GM18867 (cell line): ENCODE measurements at regions not wholly inside any gene's neighbourhood (a gene's known extent, or its start where the extent isn't known, plus 50 kb on each side); places are given as distances from the start of the nearest gene placed in this dataset.
"Not testable (repeated sequence)": the region's sequence is repeated elsewhere in the genome, so short reads cannot be mapped to it uniquely, and the experiment has no call there.

Experiments
- ATAC-seq: cut with Tn5 transposase; IDR thresholded peaks from one replicate; pipeline ENCODE4 v1.9.1; 2021; ENCODE audit warnings: mild to moderate bottlenecking, moderate library complexity; ENCODE audit not compliant: unreplicated experiment

DNA sequence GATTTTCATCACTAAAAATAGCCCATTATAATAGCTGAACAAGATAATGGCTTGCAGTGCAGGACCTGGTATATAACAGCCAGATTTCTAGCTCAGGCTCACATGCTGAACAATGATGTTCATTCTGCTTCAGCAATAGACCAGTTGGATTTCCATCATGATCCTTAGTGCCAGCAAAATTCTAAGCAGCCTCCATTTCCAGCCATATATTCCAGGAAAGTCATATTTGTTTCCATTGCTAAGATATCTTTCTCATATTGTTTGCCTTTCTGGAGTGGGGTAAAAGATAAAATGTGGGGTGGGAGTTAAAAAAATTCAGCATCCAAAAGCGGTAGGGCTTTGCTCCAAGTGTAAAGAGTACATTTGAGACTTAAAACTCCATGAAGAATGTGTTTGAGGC is 2344.1 kb downstream of the PCDH7 start:
- ATAC-seq, result no peak

DNA sequence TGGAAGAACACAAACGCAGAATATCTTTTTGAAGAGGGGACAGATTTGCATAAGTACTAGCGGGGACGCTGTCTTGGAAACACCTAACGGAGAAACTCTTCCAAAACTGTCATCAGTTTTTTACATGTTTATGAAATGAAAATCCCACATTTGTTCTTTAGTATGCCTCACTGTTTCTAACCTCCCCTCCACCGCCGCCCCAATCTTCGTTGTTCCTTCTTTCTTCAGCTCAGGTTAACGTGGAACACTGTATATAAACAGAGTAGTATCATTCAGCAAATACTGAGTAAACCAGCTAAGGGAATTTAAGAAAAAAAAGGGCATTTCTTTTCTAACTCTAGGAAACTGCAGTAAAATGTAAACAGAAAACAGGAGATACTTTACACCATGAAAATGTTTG is 2345.6 kb downstream of the PCDH7 start:
- ATAC-seq, result no peak

DNA sequence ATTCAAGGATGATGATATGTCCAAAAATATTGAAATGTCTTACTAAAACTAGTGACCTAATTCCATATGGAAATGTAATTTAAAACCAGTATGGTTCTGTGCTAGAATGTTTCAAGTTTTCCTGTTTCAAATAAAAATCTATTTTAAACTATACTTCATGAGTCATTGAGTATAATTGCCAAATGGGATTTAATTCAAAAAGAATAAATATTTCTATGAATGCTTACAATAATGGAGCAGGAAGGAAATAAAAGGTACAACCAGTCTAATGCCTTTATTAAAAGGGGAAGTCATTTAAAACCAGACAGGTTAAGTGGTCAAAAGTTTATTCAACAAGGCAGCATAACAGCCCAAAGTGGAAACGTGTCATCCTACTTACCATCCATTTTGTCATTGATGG is 2347.1 kb downstream of the PCDH7 start:
- no peak for ATAC-seq

DNA sequence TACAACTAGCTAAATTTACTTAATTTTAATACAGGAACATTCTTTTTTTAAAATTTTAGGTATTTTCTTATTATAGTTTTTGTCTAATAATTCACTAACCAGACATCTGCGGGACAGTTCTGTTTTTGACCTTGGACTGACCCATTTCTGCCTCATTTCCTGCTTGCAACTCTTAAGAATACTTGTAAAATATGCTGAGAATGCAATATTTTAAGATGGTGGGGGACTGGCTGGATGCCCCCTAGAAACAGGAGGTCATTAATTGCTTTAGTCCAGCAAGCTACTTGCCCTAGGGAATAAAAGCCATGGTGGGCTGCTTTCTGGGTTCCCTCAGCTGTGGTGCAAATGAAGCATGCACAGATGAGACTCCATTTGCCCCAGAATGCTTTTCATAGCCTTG is 2348.4 kb downstream of the PCDH7 start:
- ATAC-seq, result no peak

DNA sequence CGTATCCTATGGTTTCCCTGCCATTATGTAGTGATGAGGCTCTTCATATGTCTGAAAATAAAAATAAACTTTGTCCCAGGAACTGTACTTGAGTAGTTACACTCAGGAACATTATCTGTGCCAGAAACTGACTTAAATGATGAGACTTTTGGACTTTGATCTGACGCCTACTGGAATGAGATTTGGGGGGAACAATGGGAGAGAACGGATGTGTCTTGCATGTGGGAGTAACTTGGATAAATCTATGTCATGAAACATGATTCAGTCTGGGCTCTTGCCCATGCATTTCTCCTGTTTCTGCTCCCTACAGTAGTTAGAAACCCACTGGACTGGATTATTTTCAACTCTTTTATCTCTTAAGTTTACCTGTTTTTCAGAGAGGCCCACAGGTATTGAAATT is 2351.4 kb downstream of the PCDH7 start:
- no peak for ATAC-seq

DNA sequence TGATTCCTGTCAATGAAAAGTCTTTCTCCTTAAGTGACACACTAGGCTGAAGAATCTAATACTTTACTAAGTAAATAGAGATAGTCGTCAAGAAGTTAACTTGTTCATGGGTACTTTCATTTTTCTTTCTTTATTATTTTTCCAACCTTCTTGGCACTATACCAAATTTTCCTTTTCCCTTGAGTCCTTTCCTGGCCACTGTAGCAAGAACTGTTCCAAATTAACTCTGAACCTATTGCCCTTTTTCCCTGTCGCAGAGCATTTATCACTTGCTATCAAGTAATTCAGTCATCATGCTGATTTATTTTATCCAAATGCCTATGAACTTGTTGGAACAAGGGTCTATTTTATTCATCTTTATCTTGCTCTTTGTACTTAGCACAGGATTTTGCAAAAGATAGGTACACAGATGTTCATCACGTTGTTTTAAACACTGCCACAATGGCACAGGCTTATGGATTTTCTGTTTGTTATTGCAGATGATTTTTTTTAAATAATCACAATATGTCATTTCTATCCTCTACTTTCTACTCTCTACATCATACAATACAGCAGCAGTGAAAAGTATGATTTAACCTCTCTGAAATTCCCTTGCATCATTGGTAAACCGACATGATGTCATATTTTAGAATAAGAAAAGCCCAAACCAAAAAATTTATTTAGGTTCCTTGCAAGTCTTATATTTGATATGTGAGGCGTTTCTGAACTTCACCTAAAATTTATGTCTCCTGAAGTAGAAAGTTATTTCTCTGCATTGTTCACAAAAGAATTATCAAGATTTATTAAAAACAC is 2352.3 kb downstream of the PCDH7 start:
- ATAC-seq, result no peak

DNA sequence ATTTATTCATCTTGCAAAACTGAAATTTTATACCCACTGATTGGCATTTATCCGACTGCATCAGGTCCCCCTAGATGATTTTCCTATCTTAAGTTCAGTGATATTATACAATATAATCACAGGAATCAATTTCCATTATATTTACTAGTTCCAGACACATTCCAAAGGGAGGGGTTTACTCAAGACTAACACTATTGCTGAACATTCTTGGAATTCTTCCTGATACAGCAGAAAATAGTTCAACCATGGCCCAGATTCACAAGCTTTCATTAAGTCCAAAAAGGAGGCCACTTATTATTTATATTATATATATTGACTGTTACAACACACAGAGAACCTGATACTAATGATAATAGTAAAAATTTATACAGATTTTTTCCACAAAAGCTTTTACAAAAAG is 2353.6 kb downstream of the PCDH7 start:
- ATAC-seq, result no peak

DNA sequence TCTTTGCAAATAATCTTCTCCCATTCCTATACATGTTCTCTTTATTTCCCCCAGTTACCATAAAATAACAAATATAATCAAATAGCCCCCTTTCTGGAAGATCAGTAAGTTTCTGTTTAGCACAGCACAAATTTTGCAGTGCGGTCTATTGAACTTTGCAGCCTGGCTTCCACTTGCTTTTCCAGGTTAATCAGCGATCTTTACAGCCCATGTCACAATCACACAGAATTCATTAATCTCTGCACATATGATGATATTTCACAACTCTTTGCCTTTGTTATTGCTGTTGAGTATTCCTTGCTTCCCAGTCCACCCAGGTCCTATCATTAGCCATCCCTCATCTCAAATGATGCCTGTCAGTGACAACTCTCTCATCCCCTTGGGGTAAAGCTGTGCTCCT is 2358.0 kb downstream of the PCDH7 start:
- no peak for ATAC-seq

DNA sequence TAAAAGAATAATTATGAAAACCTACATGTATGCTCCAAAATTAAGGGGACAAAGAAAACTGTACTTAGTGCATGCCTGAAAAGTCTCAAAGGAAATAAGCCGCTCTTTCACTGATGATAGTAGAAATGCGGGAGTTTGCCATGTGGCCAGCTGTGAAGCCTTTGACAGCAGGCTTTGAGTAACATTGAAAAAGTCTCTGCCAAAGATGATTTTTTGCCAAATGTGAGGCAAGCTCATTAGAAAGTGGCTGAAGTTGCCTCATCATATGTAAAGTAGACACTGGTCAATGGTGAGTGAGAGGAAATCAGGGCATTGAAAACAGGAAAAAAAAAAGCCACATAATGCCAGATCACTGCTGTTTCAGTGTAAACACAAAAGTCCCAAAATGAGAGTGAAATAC is 2360.1 kb downstream of the PCDH7 start:
- ATAC-seq, result no peak

DNA sequence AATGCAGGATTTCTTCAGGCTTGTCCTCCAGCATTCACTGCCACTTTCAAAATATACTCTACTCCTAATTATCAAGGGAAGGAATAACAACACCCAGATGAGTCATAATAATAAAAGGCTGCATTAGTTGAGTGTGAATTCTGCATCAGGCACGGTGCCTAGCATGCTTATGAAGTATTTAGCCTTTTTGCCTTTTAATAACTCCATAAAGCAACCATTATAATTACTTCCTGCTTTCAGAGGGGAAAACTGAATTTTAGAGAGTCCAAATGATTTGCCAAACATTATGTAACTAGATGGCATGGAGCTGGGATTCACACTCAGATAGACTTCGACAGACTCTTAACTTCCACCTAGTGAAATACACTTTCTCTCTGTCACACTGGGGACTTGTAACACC is 2365.5 kb downstream of the PCDH7 start:
- ATAC-seq, result no peak

DNA sequence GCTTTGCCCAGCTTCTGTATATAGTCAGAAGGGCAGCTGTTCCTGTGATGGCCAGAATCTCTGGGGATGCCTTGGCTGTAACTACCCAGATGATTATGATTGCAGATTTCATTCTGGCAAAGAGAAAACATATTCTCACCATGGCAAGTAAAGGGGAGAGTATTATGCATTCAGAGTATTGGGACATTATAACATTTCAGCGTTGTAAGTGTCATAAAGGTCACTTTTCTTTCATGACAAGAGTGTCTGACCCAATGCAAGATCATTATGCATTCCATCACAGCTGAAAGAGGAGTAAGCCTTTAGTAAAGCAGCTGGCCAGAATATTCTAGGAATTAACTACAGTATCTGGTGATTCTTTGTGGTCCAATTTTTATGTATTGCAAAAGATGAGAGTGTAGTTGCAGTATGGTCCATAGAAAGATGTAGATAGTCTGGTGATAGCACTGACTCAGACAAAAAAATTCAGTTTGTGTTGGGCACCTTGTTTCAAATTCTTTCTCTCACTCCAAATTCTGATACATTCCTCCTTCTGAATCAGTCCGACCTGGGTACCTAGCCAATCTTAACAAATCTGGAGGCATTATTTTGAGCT is 2366.3 kb downstream of the PCDH7 start:
- ATAC-seq, result no peak

DNA sequence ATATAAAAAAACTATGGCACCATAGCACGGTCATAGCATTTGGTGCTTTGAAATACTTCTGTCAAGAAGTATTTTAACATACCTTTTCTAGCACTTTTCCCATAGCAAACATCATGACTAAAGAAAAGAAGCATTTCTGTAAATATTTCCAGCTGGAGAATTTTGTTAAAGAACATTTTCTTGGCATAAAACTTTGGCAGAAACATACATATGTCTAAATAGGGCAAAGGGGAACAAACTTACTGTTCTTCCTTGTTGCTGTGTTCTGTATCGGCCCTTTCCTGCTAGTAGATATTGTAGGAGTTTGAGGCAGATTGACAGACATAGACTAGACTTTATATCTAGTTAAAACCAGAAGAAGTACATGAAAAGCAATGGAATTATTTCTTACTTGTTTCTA is 2368.5 kb downstream of the PCDH7 start:
- no peak for ATAC-seq

DNA sequence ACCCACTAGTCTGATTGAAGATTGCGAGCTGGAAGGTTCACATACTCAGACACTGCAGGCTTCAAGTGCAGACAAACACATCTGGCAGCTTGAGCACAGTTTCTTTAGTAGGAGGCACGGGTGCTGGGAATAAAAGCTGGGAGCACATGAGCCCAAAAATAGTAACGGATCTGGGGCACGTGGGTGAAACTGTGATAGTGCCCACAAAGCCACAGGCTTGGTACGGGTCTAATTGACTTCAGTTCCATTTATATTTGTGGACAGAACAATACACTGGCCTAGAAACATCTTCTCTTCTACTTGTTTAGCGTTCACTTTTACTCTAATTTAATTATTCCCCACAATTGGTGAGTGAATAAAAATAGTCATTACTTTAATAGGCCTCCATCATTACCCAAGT is 2370.7 kb downstream of the PCDH7 start:
- ATAC-seq, result no peak

DNA sequence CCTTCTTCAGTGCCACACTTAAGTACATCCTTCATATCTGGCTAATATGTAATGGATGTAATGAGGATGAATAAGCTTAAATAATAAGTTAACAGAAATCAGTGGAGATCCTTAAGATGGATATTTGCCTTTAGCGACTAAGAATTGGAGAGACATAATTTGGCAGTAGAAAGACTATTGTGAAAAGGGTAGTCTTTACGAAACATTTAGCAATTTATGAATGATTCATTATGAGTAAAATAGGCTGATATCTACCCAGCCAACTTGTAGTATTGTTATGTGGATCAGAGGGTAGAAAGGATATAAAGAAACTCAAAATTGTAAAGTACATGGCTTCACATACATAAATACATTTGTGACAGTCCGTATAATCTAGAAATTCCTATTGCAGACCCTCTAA is 2371.8 kb downstream of the PCDH7 start:
- ATAC-seq, result no peak

DNA sequence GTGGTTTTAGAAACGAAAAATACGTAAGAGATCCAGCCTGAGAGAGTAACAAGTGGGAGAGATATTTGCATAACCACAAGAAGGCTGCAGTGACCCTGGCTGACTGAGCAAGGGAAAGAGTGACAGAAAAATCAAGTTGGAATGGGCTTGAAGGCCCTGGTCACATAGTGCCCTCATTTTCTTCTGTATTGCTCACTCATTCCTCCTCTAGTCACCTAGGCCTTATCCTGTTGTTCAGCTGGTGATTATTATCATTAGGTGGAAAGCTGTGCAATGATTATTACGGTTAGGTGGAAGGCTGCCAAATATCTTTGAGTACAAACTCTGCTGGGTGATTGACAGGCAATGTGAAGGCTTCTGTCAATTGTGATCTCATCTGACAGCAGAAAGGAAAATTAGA is 2384.1 kb downstream of the PCDH7 start:
- peak; percentile 89 for ATAC-seq

DNA sequence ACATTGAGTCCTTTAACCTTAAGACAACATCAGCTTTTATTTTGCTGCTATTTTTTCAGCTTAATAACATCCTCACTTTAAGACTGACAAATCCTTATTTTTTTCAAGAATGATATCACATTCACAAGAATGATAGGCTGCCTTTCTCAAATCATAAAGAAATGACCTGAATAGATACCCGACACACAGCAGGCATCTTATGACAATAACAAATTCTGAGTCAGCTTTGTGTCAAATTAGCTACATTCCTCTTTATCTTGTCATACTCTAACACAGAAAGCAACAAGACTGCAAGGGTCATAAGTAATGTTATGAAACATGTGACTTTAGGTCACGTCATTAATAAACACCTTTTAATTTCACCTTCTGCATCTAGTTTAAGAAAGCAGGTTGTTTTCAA is 2387.6 kb downstream of the PCDH7 start:
- ATAC-seq, result no peak

DNA sequence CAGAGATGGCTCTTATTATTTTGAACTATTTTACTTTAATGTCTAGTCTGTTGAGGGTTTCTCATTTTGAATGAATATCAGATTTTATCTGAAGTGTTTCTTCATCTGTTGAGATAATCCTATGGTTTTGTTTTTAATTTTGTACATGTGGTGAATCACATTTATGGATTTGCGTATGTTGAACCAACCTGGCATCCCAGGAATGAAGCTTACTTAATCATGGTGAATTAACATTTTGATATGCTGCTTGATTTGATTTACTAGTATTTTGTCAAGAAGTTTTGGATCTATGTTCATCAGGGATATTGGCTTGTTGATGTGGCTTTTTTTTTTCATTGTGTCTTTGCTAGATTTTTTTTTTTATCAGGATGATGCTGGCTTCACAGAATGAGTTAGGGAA is 2390.9 kb downstream of the PCDH7 start:
- no peak for ATAC-seq

DNA sequence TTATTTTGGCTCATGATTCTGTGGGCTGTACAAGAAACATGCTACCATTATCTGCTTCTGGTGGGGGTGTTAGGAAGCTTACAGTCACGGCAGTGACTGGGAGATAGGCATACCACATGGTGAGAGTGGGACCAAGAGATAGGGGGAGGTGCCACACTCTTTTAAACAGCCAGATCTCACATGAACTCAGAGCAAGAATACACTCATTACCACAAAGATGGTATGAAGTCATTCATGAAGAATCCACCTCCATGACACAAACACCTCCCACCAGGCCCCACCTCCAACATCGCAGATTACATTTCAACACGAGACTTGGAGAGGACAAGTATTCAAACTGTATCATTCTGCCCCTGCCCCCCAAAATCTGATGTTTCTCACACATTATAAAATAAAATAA is 2396.7 kb downstream of the PCDH7 start:
- no peak for ATAC-seq

DNA sequence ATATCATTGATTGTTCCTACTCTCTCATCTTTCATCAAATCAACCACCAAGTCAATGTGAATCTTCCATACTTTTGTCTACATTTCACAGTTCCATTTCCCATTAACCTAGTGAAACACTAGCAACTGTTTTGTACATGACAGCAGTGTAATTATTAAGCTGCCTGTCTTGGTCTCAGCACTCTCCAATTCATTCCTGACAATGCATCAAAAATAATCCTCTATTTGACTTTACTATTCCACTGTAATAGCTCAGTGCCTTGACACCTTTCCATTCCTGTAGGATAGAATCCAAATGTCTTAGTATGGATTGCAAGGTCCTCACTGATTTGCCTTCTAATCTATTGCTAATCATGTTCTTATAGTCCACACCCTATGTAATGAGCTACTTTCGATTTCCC is 2405.8 kb downstream of the PCDH7 start:
- no peak for ATAC-seq

DNA sequence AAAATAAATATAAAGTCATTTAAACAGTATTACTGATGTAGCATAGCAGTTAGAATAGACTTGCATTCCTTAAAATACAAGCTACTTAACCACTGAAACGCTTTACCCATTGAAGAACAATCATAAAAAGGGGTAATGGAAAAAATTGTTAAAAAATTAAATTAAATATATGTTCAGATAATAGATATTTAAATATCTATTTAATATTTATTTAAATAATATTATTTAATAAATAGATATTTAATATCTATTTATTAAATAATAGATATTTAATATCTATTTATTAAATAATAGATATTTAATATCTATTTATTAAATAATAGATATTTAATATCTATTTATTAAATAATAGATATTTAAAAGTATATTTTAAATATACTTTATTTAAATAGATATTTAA is 2410.5 kb downstream of the PCDH7 start:
- ATAC-seq, result not testable (repeated sequence)

DNA sequence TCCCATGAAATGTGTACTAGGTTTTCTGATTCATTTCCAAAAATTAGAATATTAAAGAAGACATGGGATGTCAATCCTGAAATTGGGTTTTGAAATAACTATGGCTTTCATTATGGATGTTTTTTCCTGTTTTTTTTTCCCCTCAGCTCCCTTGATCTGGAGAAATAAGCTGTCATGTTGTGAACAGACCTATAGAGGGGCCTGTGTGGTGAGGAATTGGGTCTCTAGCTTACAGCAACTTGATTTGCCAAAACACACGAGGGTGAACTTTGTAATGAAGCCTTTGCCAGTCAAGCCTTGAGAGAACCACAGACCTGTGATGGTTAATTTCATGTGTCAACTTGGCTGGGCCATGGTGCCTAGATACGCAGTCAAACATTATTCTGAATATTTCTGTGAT is 2413.6 kb downstream of the PCDH7 start:
- no peak for ATAC-seq

DNA sequence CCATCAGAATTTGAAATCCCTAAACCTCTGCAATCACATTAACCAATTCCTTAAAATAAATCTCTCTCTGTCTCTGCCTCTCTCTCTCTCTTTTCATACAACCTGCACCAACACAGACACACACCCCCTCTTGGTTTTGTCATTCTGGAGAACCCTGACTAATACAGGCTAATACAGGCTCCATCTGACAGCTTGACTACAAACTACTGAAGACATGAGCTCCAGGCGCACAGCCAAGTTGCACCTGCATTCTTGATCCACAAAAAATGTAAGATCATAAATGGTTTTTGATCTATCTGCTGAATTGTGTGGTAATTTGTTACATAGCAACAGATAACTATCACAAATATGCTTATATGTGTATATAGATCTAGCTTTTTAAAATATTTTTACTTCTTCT is 2414.2 kb downstream of the PCDH7 start:
- ATAC-seq, result no peak
